NCI-H524 treated with DMSO at 0.1 percent for 48 hours (cell line): ENCODE measurements at regions not wholly inside any gene's neighbourhood (a gene's known extent, or its start where the extent isn't known, plus 50 kb on each side); places are given as distances from the start of the nearest gene placed in this dataset.

Experiments
- DNase-seq: peaks from one replicate; lab custom pipeline; 2025; lab: John Stamatoyannopoulos, UW

GRCh38 chr20:6614836-6615235 is 152.7 kb upstream of the BMP2 start:
- DNase-seq, result no peak

GRCh38 chr20:6613280-6613861 is 154.1 kb upstream of the BMP2 start:
- no peak for DNase-seq

- DNase-seq, result no peak
Observed at GRCh38 chr20:6612606-6612923, 154.9 kb upstream of the BMP2 start.

GRCh38 chr20:6611911-6612605 is 155.4 kb upstream of the BMP2 start:
- no peak for DNase-seq

GRCh38 chr20:6606651-6607050 is 160.8 kb upstream of the BMP2 start:
- DNase-seq, result no peak

GRCh38 chr20:6605055-6605935 is 162.2 kb upstream of the BMP2 start:
- DNase-seq, result no peak

GRCh38 chr20:6604179-6604578 is 163.3 kb upstream of the BMP2 start:
- no peak for DNase-seq

- DNase-seq, result no peak
Observed at GRCh38 chr20:6599876-6600735, 167.4 kb upstream of the BMP2 start.

GRCh38 chr20:6595704-6596103 is 171.8 kb upstream of the BMP2 start:
- DNase-seq, result no peak

- no peak for DNase-seq
Observed at GRCh38 chr20:6590891-6591637, 176.4 kb upstream of the BMP2 start.

- DNase-seq, result no peak
Observed at GRCh38 chr20:6588296-6588695, 179.2 kb upstream of the BMP2 start.

- DNase-seq, result peak; percentile 29
Observed at GRCh38 chr20:6583134-6583738, 184.2 kb upstream of the BMP2 start.

GRCh38 chr20:6582449-6582848 is 185.0 kb upstream of the BMP2 start:
- no peak for DNase-seq

- DNase-seq, result no peak
Observed at GRCh38 chr20:6580486-6580885, 187.0 kb upstream of the BMP2 start.

GRCh38 chr20:6579824-6580223 is 187.7 kb upstream of the BMP2 start:
- no peak for DNase-seq

GRCh38 chr20:6579417-6579816 is 188.1 kb upstream of the BMP2 start:
- no peak for DNase-seq

GRCh38 chr20:6577451-6577850 is 190.0 kb upstream of the BMP2 start:
- no peak for DNase-seq

GRCh38 chr20:6576726-6577125 is 190.8 kb upstream of the BMP2 start:
- no peak for DNase-seq

- no peak for DNase-seq
Observed at GRCh38 chr20:6575912-6576401, 191.5 kb upstream of the BMP2 start.

- no peak for DNase-seq
Observed at GRCh38 chr20:6566821-6567220, 200.7 kb upstream of the BMP2 start.

GRCh38 chr20:6562111-6562510 is 205.4 kb upstream of the BMP2 start:
- no peak for DNase-seq
